GM18951 (cell line): ENCODE measurements at regions not wholly inside any gene's neighbourhood (a gene's known extent, or its start where the extent isn't known, plus 50 kb on each side); places are given as distances from the start of the nearest gene placed in this dataset.

Experiments
- POLR2A ChIP-seq: IDR thresholded peaks from 4 replicates; pipeline ENCODE4 v1.6.1; 2011; ENCODE audit warnings: mild to moderate bottlenecking; ENCODE audit not compliant: insufficient read length, insufficient read depth; ENCODE audit errors: extremely low read depth
- in situ Hi-C: fragments of 300-500 bp; cut with MboI; formaldehyde crosslinking; loops from one replicate; pipeline ENCODE4 v1.12.0; 2022; ENCODE audit warnings: low sequenced_read_pairs, mixed read lengths, inconsistent platforms; ENCODE audit not compliant: unreplicated experiment

DNA sequence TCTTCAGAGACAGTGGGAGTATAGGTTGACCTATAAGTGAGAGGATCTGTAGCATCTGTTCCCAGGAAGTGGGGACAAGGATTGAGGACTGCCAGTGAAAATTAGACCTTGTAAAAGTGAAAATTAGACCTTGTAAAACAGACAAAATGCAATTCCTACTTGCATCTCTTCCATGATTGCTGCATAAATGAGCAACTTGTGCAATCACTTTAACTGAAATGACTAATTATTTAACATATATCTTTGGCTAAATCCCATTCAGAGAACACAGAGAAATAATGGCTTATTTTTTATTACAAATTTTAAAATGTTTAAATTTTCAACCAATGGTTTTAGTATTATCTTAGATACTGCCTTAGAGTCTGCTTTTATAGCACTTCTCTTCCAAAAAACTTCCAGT is 67.2 kb upstream of the NABP1 start:
- in situ Hi-C loops = no loop called here

DNA sequence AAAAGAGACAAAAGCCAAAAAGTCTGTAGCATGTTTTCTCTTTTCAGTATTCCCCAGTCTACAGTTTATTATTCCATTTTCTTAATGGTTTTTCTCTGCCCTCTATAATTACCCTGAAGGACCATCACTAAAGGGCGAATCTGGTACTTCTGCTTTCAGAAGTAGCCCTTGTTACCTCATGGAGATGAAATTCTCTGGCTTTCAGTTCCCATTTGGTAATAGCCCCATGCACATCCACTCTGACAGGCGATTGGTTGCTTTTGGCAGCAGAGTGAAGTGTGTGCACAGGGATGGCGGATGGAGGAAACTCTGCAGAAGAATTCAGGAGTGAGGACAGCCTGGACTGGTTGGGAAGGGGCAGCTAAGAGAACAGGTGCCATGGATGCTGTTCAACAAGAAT is 66.3 kb upstream of the NABP1 start:
- no peak for TF ChIP-seq POLR2A
- in situ Hi-C loops = no loop called here

More for the DNA sequence above, 67.2 kb upstream of the NABP1 start:
- TF ChIP-seq POLR2A = no peak

DNA sequence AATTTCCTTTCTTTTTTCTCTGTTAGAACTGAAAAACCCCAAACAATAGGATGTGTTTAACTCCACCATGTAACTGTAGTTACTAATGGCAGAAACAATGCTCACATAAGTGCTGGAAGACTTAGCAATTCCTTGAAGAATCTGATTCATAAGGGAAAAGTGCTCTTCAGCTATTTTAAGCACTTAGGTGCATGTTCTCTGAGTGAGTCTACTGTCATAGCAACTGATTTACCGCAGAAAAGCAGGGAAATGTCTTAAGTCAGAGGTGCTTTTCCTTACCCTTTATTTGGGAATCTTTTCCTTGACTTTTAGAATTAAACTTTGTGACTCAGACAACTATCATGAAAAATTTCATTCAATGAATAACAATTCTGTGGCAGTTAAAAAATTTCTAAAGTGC is 65.4 kb upstream of the NABP1 start:
- in situ Hi-C loops = no loop called here
- no peak for TF ChIP-seq POLR2A

DNA sequence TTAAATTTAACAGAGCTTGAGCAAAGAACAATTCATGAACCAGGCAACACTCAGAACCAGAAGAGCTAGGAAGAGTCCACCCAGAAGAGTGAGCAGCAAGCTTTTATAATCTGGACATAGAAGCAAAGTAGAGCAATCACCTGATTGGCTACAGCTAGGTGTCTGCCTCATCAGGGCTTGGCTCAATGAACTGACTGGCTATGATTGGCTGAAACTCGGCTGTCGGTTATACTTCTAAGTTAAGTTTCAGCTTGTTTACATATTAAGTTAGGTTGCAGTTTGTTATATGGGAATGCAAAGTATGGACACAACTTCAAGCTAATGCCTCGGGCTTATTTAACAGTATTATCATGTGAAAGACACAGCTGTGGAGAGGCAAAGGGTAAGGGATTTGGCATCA is 63.2 kb upstream of the NABP1 start:
- no peak for TF ChIP-seq POLR2A
- in situ Hi-C loops = no loop called here

DNA sequence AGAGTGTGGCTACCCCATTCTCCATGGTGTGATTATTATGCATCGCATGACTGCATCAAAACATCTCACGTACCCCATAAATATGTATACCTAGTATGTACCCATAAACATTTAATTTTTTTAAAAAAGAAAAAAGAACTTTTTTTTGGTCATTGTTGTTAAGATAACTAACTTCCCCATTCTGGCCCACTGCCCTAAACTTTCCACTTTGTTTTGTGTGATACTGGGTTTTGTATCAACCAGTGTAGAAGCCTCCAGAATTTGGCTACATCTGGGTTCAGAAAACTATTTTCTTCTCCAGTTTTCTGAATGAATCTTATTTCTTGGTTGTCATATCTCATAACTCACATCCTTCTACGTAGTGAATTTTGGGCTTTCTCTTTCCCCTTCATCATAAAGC is 62.3 kb upstream of the NABP1 start:
- TF ChIP-seq POLR2A = no peak
- in situ Hi-C loops = no loop called here

DNA sequence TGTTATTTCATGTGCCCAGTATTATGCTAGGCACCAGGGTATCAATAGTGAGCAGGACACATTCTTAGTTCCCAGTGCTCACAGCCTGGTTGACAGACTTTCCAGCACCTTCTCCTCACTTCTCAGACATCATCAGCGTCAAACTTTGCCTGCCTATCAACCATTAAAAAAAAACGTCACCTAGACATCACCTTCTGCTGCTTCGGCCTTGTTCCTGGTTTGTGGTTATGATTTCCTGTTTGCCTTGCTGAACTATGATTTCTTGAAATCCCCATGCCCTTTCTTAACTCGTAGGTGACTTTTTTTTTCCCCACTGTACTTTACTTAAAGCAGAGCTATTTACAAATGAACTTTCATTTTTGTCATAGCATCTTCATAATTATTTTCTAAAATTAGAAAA is 60.4 kb upstream of the NABP1 start:
- no peak for TF ChIP-seq POLR2A

DNA sequence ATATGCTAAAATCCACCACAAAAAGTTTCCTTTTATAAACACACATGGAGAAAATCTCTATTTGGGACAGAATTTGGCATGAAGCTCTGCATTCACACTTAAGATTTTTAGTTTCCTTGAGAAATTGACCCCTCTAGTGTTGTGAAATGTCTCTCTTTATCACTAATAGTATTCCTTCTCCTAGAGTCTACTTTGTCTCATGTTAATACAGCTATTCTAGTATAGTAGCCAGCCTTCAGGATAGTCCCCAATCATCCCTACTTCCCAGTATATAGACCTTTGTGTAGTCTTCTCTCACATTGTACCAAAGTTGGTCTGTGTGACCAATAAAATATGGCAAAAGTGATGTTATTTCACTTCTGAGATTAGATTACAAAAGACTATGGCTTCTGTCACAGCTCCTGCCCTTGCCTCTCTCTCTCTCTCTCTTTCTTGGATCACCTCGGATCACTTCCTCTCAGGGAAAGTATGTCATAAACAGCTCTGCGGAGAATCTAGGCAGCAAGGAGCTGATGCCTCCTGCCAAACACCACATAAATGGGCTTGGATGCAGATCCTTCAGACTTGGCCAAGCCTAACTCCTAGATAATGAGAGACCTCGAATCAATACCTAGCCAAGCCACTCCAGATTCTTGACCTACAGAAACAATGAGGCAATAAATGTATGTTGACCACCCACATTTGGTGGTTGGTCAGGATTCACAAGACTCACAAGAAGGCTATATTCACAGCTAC is 59.7 kb upstream of the NABP1 start:
- in situ Hi-C loops = no loop called here

More for the DNA sequence above, 60.4 kb upstream of the NABP1 start:
- in situ Hi-C loops = no loop called here

GRCh38 chr2:191618786-191619185 is 59.1 kb upstream of the NABP1 start:
- in situ Hi-C loops = no loop called here
- no peak for TF ChIP-seq POLR2A

More for the DNA sequence above, 59.7 kb upstream of the NABP1 start:
- TF ChIP-seq POLR2A = no peak

- TF ChIP-seq POLR2A = no peak
- in situ Hi-C loops = no loop called here
These were observed 57.8 kb upstream of the NABP1 start for GRCh38 chr2:191620144-191620543.

- no peak for TF ChIP-seq POLR2A
- in situ Hi-C loops = no loop called here
These were observed 55.3 kb upstream of the NABP1 start for GRCh38 chr2:191622374-191623320.

DNA sequence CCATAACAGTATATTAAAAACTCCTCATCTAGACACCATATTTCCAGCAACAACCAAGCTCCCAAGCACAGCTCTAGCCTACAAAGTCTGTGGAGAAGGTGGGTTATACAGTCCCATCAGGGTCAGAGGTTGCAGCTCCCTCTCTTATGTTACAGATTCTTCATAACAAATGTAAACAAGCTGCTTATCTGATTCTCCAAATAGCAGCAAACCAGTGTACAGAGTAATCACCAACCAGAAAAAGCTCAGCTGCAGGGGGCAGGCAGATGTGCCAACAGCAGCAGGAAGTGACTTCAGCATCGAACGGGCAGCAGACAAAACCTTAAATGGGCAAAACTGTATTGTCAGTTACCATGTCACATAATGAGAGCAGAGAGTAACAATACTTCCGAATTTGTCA is 52.9 kb upstream of the NABP1 start:
- in situ Hi-C loops = no loop called here
- no peak for TF ChIP-seq POLR2A

- in situ Hi-C loops = no loop called here
These were observed 52.5 kb upstream of the NABP1 start for GRCh38 chr2:191625446-191625845.

DNA sequence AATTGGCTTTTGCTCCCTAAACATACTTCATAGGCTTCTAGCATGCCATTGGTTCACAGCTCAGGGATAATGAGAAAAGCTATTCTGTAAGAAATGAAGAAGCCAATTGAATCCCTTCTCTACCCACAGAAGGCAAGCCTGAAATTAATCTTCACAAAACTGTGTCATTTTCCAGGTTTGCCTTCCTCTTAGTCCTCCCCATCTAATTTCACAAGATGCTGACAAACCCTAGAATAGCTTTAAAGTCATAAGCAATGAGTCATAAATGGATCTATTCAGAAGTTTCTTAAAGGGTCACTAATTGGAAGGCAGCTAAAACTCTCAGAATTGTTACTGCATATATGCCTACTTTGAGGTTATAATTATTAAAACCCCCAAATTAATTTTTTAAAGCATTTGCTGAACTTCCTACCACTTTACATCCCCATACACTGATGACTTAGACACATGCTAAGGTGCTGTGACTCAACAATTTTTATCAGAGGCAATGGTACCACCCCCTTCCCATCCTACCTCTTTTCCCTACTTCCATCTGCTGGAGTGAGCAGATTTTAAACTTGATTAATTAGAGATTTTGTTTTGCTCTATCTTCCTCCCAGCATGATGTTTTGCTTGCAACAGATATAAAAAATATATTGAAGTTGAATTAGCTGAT is 51.3 kb upstream of the NABP1 start:
- no peak for TF ChIP-seq POLR2A
- in situ Hi-C loops = no loop called here

More at GRCh38 chr2:191625446-191625845, 52.5 kb upstream of the NABP1 start:
- no peak for TF ChIP-seq POLR2A
